Endodermal cell (in vitro differentiated cells): ENCODE measurements at regions not wholly inside any gene's neighbourhood (a gene's known extent, or its start where the extent isn't known, plus 50 kb on each side); places are given as distances from the start of the nearest gene placed in this dataset.

Experiments
- DNase-seq: peaks from one replicate; pipeline ENCODE4 v3.0.0-alpha.2; 2017
- H3K27ac ChIP-seq: 2 replicates; pipeline ENCODE4 v1.5.1; 2013; ENCODE audit warnings: mild to moderate bottlenecking, low read depth, low read length, moderate library complexity
- H3K27me3 ChIP-seq: 2 replicates; pipeline ENCODE4 v1.6.1; 2013; ENCODE audit warnings: mild to moderate bottlenecking, low read length, moderate library complexity; ENCODE audit not compliant: insufficient read depth, control insufficient read depth, poor library complexity, severe bottlenecking
- H3K36me3 ChIP-seq: 2 replicates; pipeline ENCODE4 v1.7.0; 2013; ENCODE audit warnings: mild to moderate bottlenecking, low read length, moderate library complexity; ENCODE audit not compliant: control insufficient read depth, insufficient read depth
- H3K4me1 ChIP-seq: one replicate; pipeline ENCODE4 v1.7.0; 2013; ENCODE audit warnings: low read length; ENCODE audit not compliant: control insufficient read depth, insufficient read depth
- H3K4me3 ChIP-seq: 2 replicates; pipeline ENCODE4 v1.5.1; 2013; ENCODE audit warnings: mild to moderate bottlenecking, low read length, moderate library complexity
- H3K9ac ChIP-seq: 2 replicates; pipeline ENCODE4 v1.6.1; 2013; ENCODE audit warnings: mild to moderate bottlenecking, low read length, moderate library complexity; ENCODE audit not compliant: poor library complexity, severe bottlenecking; ENCODE audit errors: extremely low read depth
- H3K9me3 ChIP-seq: 2 replicates; pipeline ENCODE4 v1.6.1; 2013; ENCODE audit warnings: mild to moderate bottlenecking, low read length, moderate library complexity; ENCODE audit not compliant: control insufficient read depth
- H3K27ac Mint-ChIP-seq: 2 replicates; pipeline ENCODE4 v1.8.0; 2020; ENCODE audit warnings: mixed read lengths
- H3K27me3 Mint-ChIP-seq: 2 replicates; pipeline ENCODE4 v1.8.0; 2021; ENCODE audit warnings: mild to moderate bottlenecking, mixed read lengths; ENCODE audit not compliant: insufficient read depth
- H3K36me3 Mint-ChIP-seq: 2 replicates; pipeline ENCODE4 v1.8.0; 2020; ENCODE audit warnings: low read depth, mixed read lengths
- H3K4me1 Mint-ChIP-seq: 2 replicates; pipeline ENCODE4 v1.8.0; 2020; ENCODE audit warnings: mixed read lengths
- H3K4me3 Mint-ChIP-seq: 2 replicates; pipeline ENCODE4 v1.8.0; 2020; ENCODE audit warnings: mild to moderate bottlenecking, moderate library complexity, mixed read lengths
- H3K9me3 Mint-ChIP-seq: 2 replicates; pipeline ENCODE4 v1.8.0; 2020; ENCODE audit warnings: mild to moderate bottlenecking, mixed read lengths
- CTCF ChIP-seq: fragments of 200-600 bp; sonication (generic); conservative IDR thresholded peaks from 2 replicates; pipeline ENCODE4 v1.5.0; 2021; ENCODE audit warnings: antibody characterized with exemption, mild to moderate bottlenecking
- WGBS, 2 experiments: methylation state at CpG; one replicate each; pipeline versions ENCODE4 v1.1.5 to v1.1.7; 2013; ENCODE audit warnings: missing lambda C conversion rate in 2 of 2, mixed read lengths in 1 of 2; ENCODE audit not compliant: insufficient coverage in 1 of 2, insufficient read length in 1 of 2; 5-methylcytosine and 5-hydroxymethylcytosine counted together

GRCh38 chr7:33736521-33737221 lies 168.7 kb upstream of the BMPER start:
- no peak overlapping the region for H3K4me3 ChIP-seq
- H3K9me3 ChIP-seq, result no peaks in the 10 kb centered on the region
- H3K4me1 Mint-ChIP-seq, result peaks cover 25% of the 10 kb centered on the region
- no peaks in the 10 kb centered on the region for H3K36me3 ChIP-seq
- H3K27ac Mint-ChIP-seq, result no peak overlapping the region
- TF ChIP-seq CTCF, result no peak
- H3K4me3 Mint-ChIP-seq, result no peak overlapping the region
- no peak for DNase-seq
- no peaks in the 10 kb centered on the region for H3K27me3 Mint-ChIP-seq
- WGBS, 2 experiments, result 89 to 91% methylated on average over 5 to 6 of the region's 6 CpGs
- H3K36me3 Mint-ChIP-seq, result no peaks in the 10 kb centered on the region
- H3K9me3 Mint-ChIP-seq, result peaks cover 4% of the 10 kb centered on the region
- H3K27ac ChIP-seq, result no peak overlapping the region
- no peaks in the 10 kb centered on the region for H3K27me3 ChIP-seq
- H3K4me1 ChIP-seq, result peaks cover 9% of the 10 kb centered on the region
- no peak overlapping the region for H3K9ac ChIP-seq

- H3K4me3 Mint-ChIP-seq, result no peak overlapping the region
- H3K27ac ChIP-seq, result no peak overlapping the region
- 97% methylated on average over 3 of the region's 3 CpGs; no CpG with 5 or more reads in 1 of the 2 experiments for WGBS, 2 experiments
Observed at GRCh38 chr7:33738260-33738935, 166.9 kb upstream of the BMPER start.

GRCh38 chr7:33739286-33739685 lies 166.1 kb upstream of the BMPER start:
- WGBS, 2 experiments, result 89 to 100% methylated on average over 1 to 4 of the region's 4 CpGs
- no peak for DNase-seq
- H3K4me1 Mint-ChIP-seq, result peaks cover 13% of the 10 kb centered on the region
- H3K27ac Mint-ChIP-seq, result no peak overlapping the region
- H3K36me3 Mint-ChIP-seq, result no peaks in the 10 kb centered on the region
- H3K4me1 ChIP-seq, result peaks cover 4% of the 10 kb centered on the region
- no peak for TF ChIP-seq CTCF
- H3K27ac ChIP-seq, result no peak overlapping the region
- H3K4me3 ChIP-seq, result no peak overlapping the region
- no peaks in the 10 kb centered on the region for H3K27me3 ChIP-seq
- peaks cover 4% of the 10 kb centered on the region for H3K9me3 Mint-ChIP-seq
- H3K9ac ChIP-seq, result no peak overlapping the region
- H3K9me3 ChIP-seq, result no peaks in the 10 kb centered on the region
- H3K27me3 Mint-ChIP-seq, result no peaks in the 10 kb centered on the region
- no peaks in the 10 kb centered on the region for H3K36me3 ChIP-seq
- no peak overlapping the region for H3K4me3 Mint-ChIP-seq

More at GRCh38 chr7:33738260-33738935, 166.9 kb upstream of the BMPER start:
- H3K9ac ChIP-seq, result no peak overlapping the region
- H3K27me3 Mint-ChIP-seq, result no peaks in the 10 kb centered on the region
- peaks cover 4% of the 10 kb centered on the region for H3K9me3 Mint-ChIP-seq
- no peaks in the 10 kb centered on the region for H3K36me3 Mint-ChIP-seq
- peaks cover 4% of the 10 kb centered on the region for H3K4me1 ChIP-seq
- no peaks in the 10 kb centered on the region for H3K36me3 ChIP-seq
- H3K9me3 ChIP-seq, result no peaks in the 10 kb centered on the region
- no peak for DNase-seq
- no peaks in the 10 kb centered on the region for H3K27me3 ChIP-seq
- no peak overlapping the region for H3K27ac Mint-ChIP-seq
- no peak for TF ChIP-seq CTCF
- peaks cover 19% of the 10 kb centered on the region for H3K4me1 Mint-ChIP-seq
- no peak overlapping the region for H3K4me3 ChIP-seq
